Sigmoid colon (tissue), 6 donors: ENCODE measurements at regions not wholly inside any gene's neighbourhood (a gene's known extent, or its start where the extent isn't known, plus 50 kb on each side); places are given as distances from the start of the nearest gene placed in this dataset.

Experiments
- DNase-seq: peaks from one replicate; pipeline ENCODE4 v3.0.0-alpha.2; 2019
- H3K27ac ChIP-seq, 4 donors: fragments of 200-600 bp; sonication (generic); one replicate each; pipeline ENCODE4 v1.5.1; 2016 to 2019; ENCODE audit warnings: mild to moderate bottlenecking in 1 of 4
- H3K27me3 ChIP-seq, 3 donors: fragments of 200-600 bp; sonication (generic); one replicate each; pipeline ENCODE4 v1.5.1; 2019; ENCODE audit warnings: mild to moderate bottlenecking in 1 of 3
- H3K36me3 ChIP-seq, 4 donors: fragments of 200-600 bp; sonication (generic); one replicate each; pipeline ENCODE4 v1.5.1; 2016 to 2019
- H3K4me1 ChIP-seq, 4 donors: fragments of 200-600 bp; sonication (generic); one replicate each; pipeline ENCODE4 v1.5.1; 2017 to 2019
- H3K4me3 ChIP-seq, 4 donors: fragments of 200-600 bp; sonication (generic); one replicate each; pipeline ENCODE4 v1.5.1; 2017 to 2019; ENCODE audit warnings: mild to moderate bottlenecking in 2 of 4, moderate library complexity in 1 of 4
- H3K9me3 ChIP-seq, 4 donors: fragments of 200-600 bp in 3 of 4; sonication (generic) in 3 of 4; one replicate each; pipeline versions ENCODE4 v1.5.1 to v1.6.1; 2013 to 2019
- EP300 ChIP-seq, 4 donors: sonication (generic); formaldehyde crosslinking; IDR thresholded peaks; one replicate each; pipeline ENCODE4 v1.6.1; 2017; ENCODE audit warnings: antibody characterized with exemption in 4 of 4
- POLR2A ChIP-seq, 2 donors: fragments of 450-650 bp; IDR thresholded peaks; one replicate each; pipeline ENCODE4 v1.6.1; 2016; ENCODE audit warnings: antibody characterized with exemption in 2 of 2, mild to moderate bottlenecking in 2 of 2, moderate library complexity in 2 of 2
- POLR2AphosphoS5 ChIP-seq, 4 donors: sonication (generic); formaldehyde crosslinking; IDR thresholded peaks; one replicate each; pipeline ENCODE4 v1.6.1; 2017; ENCODE audit warnings: antibody characterized with exemption in 4 of 4
- WGBS, 2 donors: extraction: QIAGEN DNeasy Blood & Tissue Kit; methylation state at CpG; one replicate each; pipeline ENCODE4 v1.1.7; 2013; 5-methylcytosine and 5-hydroxymethylcytosine counted together
- intact Hi-C: fragments of 100-400 bp; cut with DNase I; formaldehyde crosslinking; loops from one replicate; pipeline ENCODE4 v1.15.1; 2023
- TF ChIP-seq, protein P1 (sequence below), 4 experiments: fragments of 450-650 bp in 3 of 4; fragments of 200-600 bp in 1 of 4; IDR thresholded peaks; one replicate each; pipeline ENCODE4 v1.5.1; 2016 to 2019; ENCODE audit warnings: antibody characterized with exemption in 4 of 4, mild to moderate bottlenecking in 3 of 4, moderate library complexity in 2 of 4
- donor health status: healthy with polysubstance abuse.
- donor health status: healthy.

DNA sequence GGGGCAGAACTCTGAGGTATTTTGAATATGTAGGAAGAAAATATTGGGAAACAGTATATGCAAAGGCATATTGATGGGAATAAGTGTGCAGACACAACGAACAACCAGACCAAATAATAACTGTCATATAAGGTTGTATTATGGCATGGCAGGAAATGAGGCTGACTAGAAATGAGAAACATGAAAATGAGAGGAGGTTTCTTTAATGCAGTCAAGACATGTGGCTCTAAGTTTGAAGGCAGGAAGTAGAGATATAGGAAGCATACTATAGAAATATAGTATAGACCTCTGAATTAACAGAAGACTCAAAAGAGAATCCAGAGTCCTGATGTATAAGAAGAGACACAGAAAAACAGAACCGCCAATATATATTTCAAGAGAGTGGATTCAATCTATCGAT, 459.7 kb upstream of the PTCHD4 start:
- Histone ChIP-seq H3K27ac (no peak overlapping the region), H3K9me3 (no peaks in the 10 kb centered on the region), H3K27me3 (no peaks in the 10 kb centered on the region), H3K4me3 (no peak overlapping the region), H3K36me3 (no peaks in the 10 kb centered on the region), H3K4me1 (no peaks in the 10 kb centered on the region)
- no peak for DNase-seq
- TF ChIP-seq EP300 (IDR thresholded peaks at IDR 0.05), result no peak
- TF ChIP-seq POLR2A (IDR thresholded peaks at IDR 0.05), result no peak
- no peak for TF ChIP-seq POLR2AphosphoS5 (IDR thresholded peaks at IDR 0.05)
- TF ChIP-seq, protein P1, sequence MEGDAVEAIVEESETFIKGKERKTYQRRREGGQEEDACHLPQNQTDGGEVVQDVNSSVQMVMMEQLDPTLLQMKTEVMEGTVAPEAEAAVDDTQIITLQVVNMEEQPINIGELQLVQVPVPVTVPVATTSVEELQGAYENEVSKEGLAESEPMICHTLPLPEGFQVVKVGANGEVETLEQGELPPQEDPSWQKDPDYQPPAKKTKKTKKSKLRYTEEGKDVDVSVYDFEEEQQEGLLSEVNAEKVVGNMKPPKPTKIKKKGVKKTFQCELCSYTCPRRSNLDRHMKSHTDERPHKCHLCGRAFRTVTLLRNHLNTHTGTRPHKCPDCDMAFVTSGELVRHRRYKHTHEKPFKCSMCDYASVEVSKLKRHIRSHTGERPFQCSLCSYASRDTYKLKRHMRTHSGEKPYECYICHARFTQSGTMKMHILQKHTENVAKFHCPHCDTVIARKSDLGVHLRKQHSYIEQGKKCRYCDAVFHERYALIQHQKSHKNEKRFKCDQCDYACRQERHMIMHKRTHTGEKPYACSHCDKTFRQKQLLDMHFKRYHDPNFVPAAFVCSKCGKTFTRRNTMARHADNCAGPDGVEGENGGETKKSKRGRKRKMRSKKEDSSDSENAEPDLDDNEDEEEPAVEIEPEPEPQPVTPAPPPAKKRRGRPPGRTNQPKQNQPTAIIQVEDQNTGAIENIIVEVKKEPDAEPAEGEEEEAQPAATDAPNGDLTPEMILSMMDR (IDR thresholded peaks at IDR 0.05), result no peak
- WGBS, 2 donors, result 86 to 88% methylated on average over 3 of the region's 3 CpGs
- intact Hi-C loops, result no loop called here

DNA sequence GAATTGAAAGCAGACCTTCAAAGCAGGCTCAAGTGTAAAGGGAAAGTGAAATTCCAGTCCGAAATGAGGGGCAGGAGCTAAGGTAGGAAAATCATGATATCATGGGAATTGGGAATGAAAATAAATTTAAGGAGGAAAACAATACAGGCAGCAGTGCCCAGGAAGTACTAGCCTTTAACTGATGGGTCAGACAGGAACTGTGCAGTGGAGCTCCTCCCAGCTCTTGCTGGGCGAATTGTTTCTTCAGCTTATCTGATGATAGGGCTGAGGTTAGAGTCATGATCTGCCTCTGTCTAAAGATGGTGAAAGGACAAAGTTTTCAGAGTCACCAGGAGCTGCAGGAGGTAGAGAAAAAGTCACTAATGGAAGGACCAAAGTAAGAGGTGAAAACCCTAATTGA, 457.9 kb upstream of the PTCHD4 start:
- Histone ChIP-seq H3K27ac (no peak overlapping the region), H3K4me1 (no peaks in the 10 kb centered on the region), H3K4me3 (no peak overlapping the region), H3K36me3 (no peaks in the 10 kb centered on the region), H3K27me3 (no peaks in the 10 kb centered on the region), H3K9me3 (no peaks in the 10 kb centered on the region)
- DNase-seq, result no peak
- intact Hi-C loops, result no loop called here
- TF ChIP-seq POLR2A (IDR thresholded peaks at IDR 0.05) (no peak), POLR2AphosphoS5 (IDR thresholded peaks at IDR 0.05) (no peak), EP300 (IDR thresholded peaks at IDR 0.05) (no peak)
- TF ChIP-seq, protein P1 (IDR thresholded peaks at IDR 0.05), result no peak
- 69 to 71% methylated on average over 2 of the region's 2 CpGs for WGBS, 2 donors

DNA sequence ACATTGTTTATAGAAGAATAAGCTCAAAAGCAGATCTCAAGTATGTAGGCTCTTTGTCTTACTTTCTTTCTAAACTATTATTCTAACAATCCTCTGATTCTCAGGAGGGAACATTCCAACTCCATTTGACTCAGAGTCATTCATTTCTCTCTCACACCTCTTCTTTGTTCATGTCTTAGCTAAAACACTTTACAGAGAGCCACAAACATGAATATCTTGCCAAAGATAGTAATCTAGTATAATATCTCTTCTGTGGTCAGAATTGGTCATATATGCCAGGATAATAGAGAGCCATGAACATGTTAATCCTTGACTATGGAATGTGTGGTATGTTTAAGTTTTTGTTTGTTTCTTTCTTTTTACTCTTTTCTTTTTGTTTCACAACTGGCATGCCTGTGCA, 456.0 kb upstream of the PTCHD4 start:
- no peak for DNase-seq
- Histone ChIP-seq H3K36me3 (no peaks in the 10 kb centered on the region), H3K9me3 (no peaks in the 10 kb centered on the region), H3K4me1 (no peaks in the 10 kb centered on the region), H3K4me3 (no peak overlapping the region), H3K27ac (no peak overlapping the region), H3K27me3 (no peaks in the 10 kb centered on the region)
- intact Hi-C loops, result no loop called here
- no peak for TF ChIP-seq POLR2A (IDR thresholded peaks at IDR 0.05)
- no peak for TF ChIP-seq POLR2AphosphoS5 (IDR thresholded peaks at IDR 0.05)
- TF ChIP-seq EP300 (IDR thresholded peaks at IDR 0.05), result no peak
- TF ChIP-seq, protein P1 (IDR thresholded peaks at IDR 0.05), result no peak

DNA sequence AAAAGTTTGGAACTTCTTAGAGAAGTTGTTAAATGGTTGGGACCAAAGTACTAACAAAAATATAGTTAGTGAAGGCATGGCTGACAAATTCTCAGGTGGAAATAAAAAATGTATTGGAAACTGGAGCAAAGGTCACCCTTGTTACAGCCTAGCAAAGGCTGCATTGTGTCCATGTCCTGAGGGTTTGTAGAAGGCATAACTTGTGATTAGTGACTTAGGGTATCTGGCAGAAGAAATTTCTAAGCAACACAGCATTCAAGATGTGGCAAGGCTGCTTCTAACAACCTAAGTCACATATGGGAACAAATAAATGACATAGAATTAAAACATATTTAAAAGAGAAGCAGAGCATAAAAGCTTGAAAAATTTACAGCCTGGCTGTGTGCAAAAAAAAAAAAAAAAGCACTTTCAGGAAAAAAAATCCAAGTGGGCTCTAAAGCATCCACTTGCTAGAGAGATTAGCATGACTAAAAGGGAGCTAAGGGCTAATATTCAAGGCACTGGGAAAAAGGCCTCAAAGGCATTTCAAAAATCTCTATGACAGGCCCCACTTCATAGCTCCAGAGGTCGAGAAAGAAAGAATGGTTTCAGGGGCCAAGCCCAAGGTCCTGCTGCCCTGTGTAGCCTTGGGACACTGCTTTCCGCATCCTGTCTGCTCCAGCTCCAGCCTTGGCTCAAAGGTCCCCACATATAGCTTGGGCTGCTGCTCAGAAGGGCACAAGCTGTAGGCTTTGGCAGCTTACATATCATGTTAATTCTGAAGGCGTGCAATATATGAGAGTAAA, 453.2 kb upstream of the PTCHD4 start:
- Histone ChIP-seq H3K27me3 (no peaks in the 10 kb centered on the region), H3K36me3 (no peaks in the 10 kb centered on the region), H3K27ac (no peak overlapping the region), H3K4me1 (no peaks in the 10 kb centered on the region), H3K4me3 (no peak overlapping the region), H3K9me3 (no peaks in the 10 kb centered on the region)
- intact Hi-C loops, result no loop called here
- WGBS, 2 donors, result 80 to 85% methylated on average over 3 of the region's 3 CpGs
- no peak for DNase-seq
- TF ChIP-seq POLR2A (IDR thresholded peaks at IDR 0.05), result no peak
- TF ChIP-seq, protein P1 (IDR thresholded peaks at IDR 0.05), result no peak
- TF ChIP-seq EP300 (IDR thresholded peaks at IDR 0.05), result no peak
- no peak for TF ChIP-seq POLR2AphosphoS5 (IDR thresholded peaks at IDR 0.05)

DNA sequence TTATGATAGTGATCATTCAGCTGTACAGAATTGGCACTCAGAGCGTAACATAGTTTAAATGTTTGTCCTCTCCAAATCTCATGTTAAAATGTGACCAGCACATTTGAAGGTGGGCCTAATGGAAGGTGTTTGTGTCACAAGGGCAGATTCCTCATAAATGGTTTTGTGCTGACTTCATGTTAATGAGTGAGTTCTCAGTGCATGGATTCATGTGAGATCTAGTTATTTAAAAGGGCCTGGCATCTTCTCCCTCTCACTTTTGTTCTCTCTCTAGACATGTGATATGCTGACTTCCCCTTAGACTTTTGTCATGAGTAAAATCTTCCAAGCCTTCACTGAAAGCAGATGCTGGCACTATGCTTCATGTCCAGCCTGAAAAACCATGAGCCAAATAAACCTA, 452.4 kb upstream of the PTCHD4 start:
- TF ChIP-seq, protein P1 (IDR thresholded peaks at IDR 0.05), result no peak
- TF ChIP-seq POLR2AphosphoS5 (IDR thresholded peaks at IDR 0.05) (no peak), POLR2A (IDR thresholded peaks at IDR 0.05) (no peak), EP300 (IDR thresholded peaks at IDR 0.05) (no peak)
- Histone ChIP-seq H3K4me3 (no peak overlapping the region), H3K27me3 (no peaks in the 10 kb centered on the region), H3K27ac (no peak overlapping the region), H3K4me1 (no peaks in the 10 kb centered on the region), H3K9me3 (no peaks in the 10 kb centered on the region), H3K36me3 (no peaks in the 10 kb centered on the region)
- DNase-seq, result no peak
- 96 to 98% methylated on average over 1 of the region's 1 CpG for WGBS, 2 donors
- intact Hi-C loops, result no loop called here
